Skeletal muscle satellite cell (primary cell): ENCODE measurements at regions not wholly inside any gene's neighbourhood (a gene's known extent, or its start where the extent isn't known, plus 50 kb on each side); places are given as distances from the start of the nearest gene placed in this dataset.
A peak's percentile ranks its signal among the peaks of the same experiment; 100 is the strongest.
"Not testable (repeated sequence)": the region's sequence is repeated elsewhere in the genome, so short reads cannot be mapped to it uniquely, and the experiment has no call there.

Experiments used
- H3K27me3 ChIP-seq: 2 replicates; pipeline ENCODE4 v1.7.0; 2013; ENCODE audit warnings: low read length; ENCODE audit not compliant: control insufficient read depth, insufficient read depth
- H3K36me3 ChIP-seq: 2 replicates; pipeline ENCODE4 v1.7.0; 2013; ENCODE audit warnings: mild to moderate bottlenecking, control low read depth, low read length; ENCODE audit not compliant: insufficient read depth
- H3K4me1 ChIP-seq: 2 replicates; pipeline ENCODE4 v1.7.0; 2013; ENCODE audit warnings: low read length; ENCODE audit not compliant: control insufficient read depth, insufficient read depth
- H3K4me2 ChIP-seq: 2 replicates; pipeline ENCODE4 v1.7.0; 2013; ENCODE audit warnings: mild to moderate bottlenecking, low read length
- H3K4me3 ChIP-seq: 2 replicates; pipeline ENCODE4 v1.7.0; 2013; ENCODE audit warnings: low read length
- H3K9ac ChIP-seq: 2 replicates; pipeline ENCODE4 v1.7.0; 2013; ENCODE audit warnings: mild to moderate bottlenecking, low read depth, low read length, moderate library complexity
- H3K9me3 ChIP-seq: replicated peaks from 2 replicates; pipeline ENCODE4 v1.7.0; 2013; ENCODE audit warnings: mild to moderate bottlenecking, control low read depth, low read length

- Histone ChIP-seq H3K36me3 (peaks cover under 1% of the 10 kb centered on the region), H3K4me3 (no peak overlapping the region), H3K4me2 (peak overlapping the region; percentile 19), H3K4me1 (peaks cover 29% of the 10 kb centered on the region), H3K9ac (no peak overlapping the region), H3K9me3 (no peaks in the 10 kb centered on the region), H3K27me3 (peaks cover 5% of the 10 kb centered on the region)
These were observed 50.0 kb downstream of the PTPRS start for GRCh38 chr19:5290336-5291262.

DNA sequence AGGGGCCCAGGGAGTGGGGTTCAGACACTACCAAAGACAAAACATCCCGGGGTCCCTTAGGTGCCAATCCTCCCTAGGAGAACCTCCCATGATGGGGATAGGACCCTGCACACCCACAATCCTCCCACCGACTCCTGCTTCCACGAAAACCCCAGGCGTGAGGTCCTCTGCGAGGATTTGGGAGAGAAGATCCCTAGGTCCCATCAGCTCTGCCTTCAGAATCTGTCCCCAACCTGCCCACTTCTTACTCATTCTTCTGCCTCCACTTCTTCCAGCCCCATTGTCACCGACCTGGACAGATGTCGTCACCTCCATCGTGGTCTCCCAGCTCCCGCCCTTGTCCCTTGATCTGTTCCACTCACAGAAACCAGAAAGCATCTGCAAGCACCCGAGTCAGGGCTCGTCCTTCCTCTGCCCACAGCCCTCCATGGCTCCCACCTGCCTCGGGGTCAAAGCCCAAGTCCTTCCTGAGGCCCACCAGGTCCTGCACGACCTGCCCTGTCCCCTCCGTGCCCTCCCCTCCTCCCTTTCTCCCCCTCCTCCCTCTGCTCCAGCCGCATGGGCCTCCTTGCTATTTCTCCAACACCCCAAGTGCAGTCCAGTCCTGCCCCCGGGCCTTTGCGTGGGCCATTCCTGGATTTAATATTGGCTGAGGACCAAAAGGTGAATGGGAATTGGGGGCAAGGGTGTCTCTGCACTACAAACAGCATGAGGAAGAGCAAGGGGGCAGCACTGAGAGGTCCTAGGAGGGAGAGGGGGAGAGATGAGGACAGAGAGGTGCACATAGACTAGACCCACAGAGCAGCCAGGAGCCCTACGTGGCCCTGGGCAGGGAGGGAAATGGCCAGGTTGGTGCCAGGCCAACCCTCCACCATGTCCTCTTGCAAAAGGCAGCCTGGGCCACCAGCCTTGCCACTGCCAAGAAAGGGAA, 51.3 kb downstream of the PTPRS start:
- H3K9ac ChIP-seq: no peak overlapping the region

GRCh38 chr19:5288347-5288739, 52.3 kb downstream of the PTPRS start:
- H3K4me1 ChIP-seq: peaks cover 21% of the 10 kb centered on the region
- no peaks in the 10 kb centered on the region for H3K27me3 ChIP-seq
- no peak overlapping the region for H3K4me2 ChIP-seq
- H3K4me3 ChIP-seq: no peak overlapping the region
- peaks cover 9% of the 10 kb centered on the region for H3K36me3 ChIP-seq
- no peaks in the 10 kb centered on the region for H3K9me3 ChIP-seq
- no peak overlapping the region for H3K9ac ChIP-seq

More for the DNA sequence above, 51.3 kb downstream of the PTPRS start:
- Histone ChIP-seq H3K27me3 (no peaks in the 10 kb centered on the region), H3K4me2 (no peak overlapping the region), H3K4me3 (no peak overlapping the region), H3K9me3 (no peaks in the 10 kb centered on the region), H3K4me1 (peaks cover 29% of the 10 kb centered on the region), H3K36me3 (peaks cover 9% of the 10 kb centered on the region)

DNA sequence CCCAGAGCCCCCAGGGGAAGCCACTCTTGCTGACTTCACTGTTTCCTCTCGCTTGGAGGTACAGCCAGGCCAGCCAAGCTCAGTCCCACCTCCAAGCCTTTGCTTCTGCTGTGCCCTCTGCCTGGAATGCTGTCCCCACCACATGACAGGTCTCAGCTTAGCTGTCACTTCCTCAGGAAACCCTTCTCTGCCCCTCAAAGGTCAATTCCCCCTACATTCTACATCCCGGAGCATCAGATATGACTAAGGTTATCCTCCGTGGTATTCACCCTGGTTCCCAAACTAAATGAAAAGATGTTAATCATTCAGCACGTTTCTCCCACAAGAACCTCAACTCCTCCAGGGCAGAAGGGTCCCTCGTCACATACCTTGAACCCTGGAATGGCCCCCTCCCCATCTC, 53.5 kb downstream of the PTPRS start:
- Histone ChIP-seq H3K9ac (no peak overlapping the region), H3K9me3 (no peaks in the 10 kb centered on the region), H3K4me2 (no peak overlapping the region), H3K4me1 (peaks cover 15% of the 10 kb centered on the region), H3K36me3 (peaks cover 9% of the 10 kb centered on the region), H3K27me3 (no peaks in the 10 kb centered on the region), H3K4me3 (no peak overlapping the region)

DNA sequence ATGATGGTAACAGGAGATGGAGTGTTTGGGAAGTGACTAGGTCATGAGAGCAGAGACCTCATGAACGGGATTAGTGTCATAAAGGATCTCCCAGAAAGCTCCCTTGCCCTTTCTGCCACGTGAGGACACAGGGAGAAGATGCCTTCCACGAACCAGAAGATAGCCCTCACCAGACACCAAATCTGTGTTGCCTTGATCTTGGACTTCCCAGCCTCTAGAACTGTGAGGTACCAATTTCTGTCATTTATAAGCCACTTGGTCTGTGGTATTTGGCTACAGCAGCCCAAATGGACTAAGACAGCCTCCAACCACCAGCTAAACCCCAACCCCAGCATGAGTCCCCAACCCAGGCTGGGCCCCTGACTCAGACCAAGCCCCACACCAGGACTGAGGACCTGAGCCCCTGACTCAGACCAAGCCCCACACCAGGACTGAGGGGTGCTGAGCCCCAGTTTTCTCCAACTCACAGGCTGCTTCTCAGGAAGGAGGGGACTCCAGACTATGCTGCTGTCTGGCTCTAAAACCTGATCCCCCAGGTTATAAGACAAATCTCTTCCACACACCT, 54.1 kb downstream of the PTPRS start:
- Histone ChIP-seq H3K9ac (no peak overlapping the region), H3K27me3 (no peaks in the 10 kb centered on the region), H3K4me3 (no peak overlapping the region), H3K4me2 (no peak overlapping the region), H3K9me3 (no peaks in the 10 kb centered on the region), H3K4me1 (peaks cover 15% of the 10 kb centered on the region), H3K36me3 (peaks cover 9% of the 10 kb centered on the region)

DNA sequence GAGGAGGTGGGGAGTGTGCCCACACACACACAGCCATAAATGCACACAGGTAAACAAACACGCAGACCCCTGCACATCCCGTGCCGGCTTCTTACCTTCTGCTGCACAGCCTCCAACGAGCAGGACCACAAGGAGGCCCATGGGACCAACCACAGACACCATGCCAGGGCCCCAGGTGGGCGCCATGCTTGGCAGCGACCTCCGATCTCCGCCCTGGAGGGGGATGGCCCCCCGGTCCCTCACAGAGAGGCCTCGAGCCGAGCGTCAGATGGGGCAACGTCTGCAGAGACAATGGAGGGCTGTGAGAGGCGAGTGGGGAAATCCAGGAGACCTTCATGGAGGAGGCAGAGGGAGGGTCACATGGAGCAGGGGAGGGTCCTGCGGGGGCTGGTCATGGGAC, 54.7 kb downstream of the PTPRS start:
- Histone ChIP-seq H3K4me2 (no peak overlapping the region), H3K4me1 (peaks cover 14% of the 10 kb centered on the region), H3K27me3 (no peaks in the 10 kb centered on the region), H3K4me3 (no peak overlapping the region), H3K9me3 (no peaks in the 10 kb centered on the region), H3K36me3 (peaks cover 9% of the 10 kb centered on the region), H3K9ac (no peak overlapping the region)

DNA sequence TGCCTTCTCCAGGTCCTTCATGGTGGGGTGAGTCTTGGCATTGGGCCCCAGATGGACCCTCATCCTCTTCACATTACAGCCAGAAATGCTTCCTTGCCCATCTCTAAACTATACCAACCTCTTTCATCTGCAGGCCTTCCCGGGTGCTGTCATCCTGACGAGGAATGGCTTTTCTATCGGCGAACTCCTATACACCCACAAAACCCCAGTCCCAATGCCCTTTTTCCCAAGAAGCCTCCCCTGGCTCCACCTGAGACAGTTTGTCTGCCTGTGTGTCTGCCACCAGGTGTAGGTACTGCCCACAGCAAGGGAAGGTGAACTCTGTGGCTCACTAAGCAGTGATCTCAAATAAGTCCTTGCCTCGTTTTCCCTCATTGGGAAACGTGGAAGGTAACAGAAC, 55.3 kb downstream of the PTPRS start:
- Histone ChIP-seq H3K4me2 (no peak overlapping the region), H3K9me3 (no peaks in the 10 kb centered on the region), H3K27me3 (no peaks in the 10 kb centered on the region), H3K4me1 (peaks cover 7% of the 10 kb centered on the region), H3K9ac (no peak overlapping the region), H3K36me3 (peaks cover 9% of the 10 kb centered on the region), H3K4me3 (no peak overlapping the region)

- Histone ChIP-seq H3K27me3 (no peaks in the 10 kb centered on the region), H3K4me3 (no peak overlapping the region), H3K9ac (no peak overlapping the region), H3K9me3 (no peaks in the 10 kb centered on the region), H3K36me3 (peaks cover 9% of the 10 kb centered on the region), H3K4me2 (no peak overlapping the region), H3K4me1 (peaks cover 5% of the 10 kb centered on the region)
These were observed 57.7 kb downstream of the PTPRS start for GRCh38 chr19:5282901-5283300.

- H3K27me3 ChIP-seq: no peaks in the 10 kb centered on the region
- H3K9me3 ChIP-seq: no peaks in the 10 kb centered on the region
- H3K9ac ChIP-seq: no peak overlapping the region
- no peaks in the 10 kb centered on the region for H3K4me1 ChIP-seq
- H3K4me3 ChIP-seq: no peak overlapping the region
- H3K36me3 ChIP-seq: peaks cover 9% of the 10 kb centered on the region
- no peak overlapping the region for H3K4me2 ChIP-seq
These were observed 59.0 kb downstream of the PTPRS start for GRCh38 chr19:5281588-5281987.

- not testable (repeated sequence) for H3K9ac ChIP-seq, H3K27me3 ChIP-seq
- H3K36me3 ChIP-seq: peaks cover 11% of the 10 kb centered on the region
These were observed 64.9 kb downstream of the PTPRS start for GRCh38 chr19:5275668-5276067.

DNA sequence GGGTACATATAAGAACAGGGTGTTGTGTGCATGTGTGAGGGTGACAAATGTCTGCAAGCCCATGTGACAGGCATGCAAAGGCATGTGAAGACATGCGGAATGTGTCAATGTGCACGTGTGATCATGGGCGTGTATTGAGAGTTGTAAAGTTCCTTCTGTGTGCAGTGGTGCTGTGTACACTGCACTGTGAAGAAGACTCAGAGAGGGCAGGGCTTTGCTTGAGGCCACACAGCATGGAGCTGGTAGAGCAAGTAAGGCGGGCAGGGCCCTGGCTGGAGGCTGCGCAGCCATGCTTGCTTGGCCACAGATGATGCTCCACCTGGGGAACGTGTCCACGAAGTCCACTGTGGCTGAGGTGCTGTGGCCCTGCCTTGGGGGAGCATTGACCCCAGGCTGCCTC, 66.8 kb downstream of the PTPRS start:
- H3K4me3 ChIP-seq: no peak overlapping the region
- H3K4me1 ChIP-seq: no peaks in the 10 kb centered on the region
- no peak overlapping the region for H3K9ac ChIP-seq
- H3K36me3 ChIP-seq: peaks cover 11% of the 10 kb centered on the region
- H3K27me3 ChIP-seq: no peaks in the 10 kb centered on the region
- no peaks in the 10 kb centered on the region for H3K9me3 ChIP-seq
- H3K4me2 ChIP-seq: no peak overlapping the region

More at GRCh38 chr19:5275668-5276067, 64.9 kb downstream of the PTPRS start:
- not testable (repeated sequence) for H3K4me3 ChIP-seq, H3K9me3 ChIP-seq, H3K4me1 ChIP-seq, H3K4me2 ChIP-seq
